Endodermal cell (in vitro differentiated cells): ENCODE measurements at regions not wholly inside any gene's neighbourhood (a gene's known extent, or its start where the extent isn't known, plus 50 kb on each side); places are given as distances from the start of the nearest gene placed in this dataset.

ENCODE experiments used
- DNase-seq: peaks from one replicate; pipeline ENCODE4 v3.0.0-alpha.2; 2017
- H3K27ac ChIP-seq: 2 replicates; pipeline ENCODE4 v1.5.1; 2013; ENCODE audit warnings: mild to moderate bottlenecking, low read depth, low read length, moderate library complexity
- H3K27me3 ChIP-seq: 2 replicates; pipeline ENCODE4 v1.6.1; 2013; ENCODE audit warnings: mild to moderate bottlenecking, low read length, moderate library complexity; ENCODE audit not compliant: insufficient read depth, control insufficient read depth, poor library complexity, severe bottlenecking
- H3K36me3 ChIP-seq: 2 replicates; pipeline ENCODE4 v1.7.0; 2013; ENCODE audit warnings: mild to moderate bottlenecking, low read length, moderate library complexity; ENCODE audit not compliant: control insufficient read depth, insufficient read depth
- H3K4me1 ChIP-seq: one replicate; pipeline ENCODE4 v1.7.0; 2013; ENCODE audit warnings: low read length; ENCODE audit not compliant: control insufficient read depth, insufficient read depth
- H3K4me3 ChIP-seq: 2 replicates; pipeline ENCODE4 v1.5.1; 2013; ENCODE audit warnings: mild to moderate bottlenecking, low read length, moderate library complexity
- H3K9ac ChIP-seq: 2 replicates; pipeline ENCODE4 v1.6.1; 2013; ENCODE audit warnings: mild to moderate bottlenecking, low read length, moderate library complexity; ENCODE audit not compliant: poor library complexity, severe bottlenecking; ENCODE audit errors: extremely low read depth
- H3K9me3 ChIP-seq: 2 replicates; pipeline ENCODE4 v1.6.1; 2013; ENCODE audit warnings: mild to moderate bottlenecking, low read length, moderate library complexity; ENCODE audit not compliant: control insufficient read depth
- H3K27ac Mint-ChIP-seq: 2 replicates; pipeline ENCODE4 v1.8.0; 2020; ENCODE audit warnings: mixed read lengths
- H3K27me3 Mint-ChIP-seq: 2 replicates; pipeline ENCODE4 v1.8.0; 2021; ENCODE audit warnings: mild to moderate bottlenecking, mixed read lengths; ENCODE audit not compliant: insufficient read depth
- H3K36me3 Mint-ChIP-seq: 2 replicates; pipeline ENCODE4 v1.8.0; 2020; ENCODE audit warnings: low read depth, mixed read lengths
- H3K4me1 Mint-ChIP-seq: 2 replicates; pipeline ENCODE4 v1.8.0; 2020; ENCODE audit warnings: mixed read lengths
- H3K4me3 Mint-ChIP-seq: 2 replicates; pipeline ENCODE4 v1.8.0; 2020; ENCODE audit warnings: mild to moderate bottlenecking, moderate library complexity, mixed read lengths
- H3K9me3 Mint-ChIP-seq: 2 replicates; pipeline ENCODE4 v1.8.0; 2020; ENCODE audit warnings: mild to moderate bottlenecking, mixed read lengths
- WGBS, 2 experiments: methylation state at CpG; one replicate each; pipeline versions ENCODE4 v1.1.5 to v1.1.7; 2013; ENCODE audit warnings: missing lambda C conversion rate in 2 of 2, mixed read lengths in 1 of 2; ENCODE audit not compliant: insufficient coverage in 1 of 2, insufficient read length in 1 of 2; 5-methylcytosine and 5-hydroxymethylcytosine counted together
- TF ChIP-seq, protein P1 (sequence below): fragments of 200-600 bp; sonication (generic); conservative IDR thresholded peaks from 2 replicates; pipeline ENCODE4 v1.5.0; 2021; ENCODE audit warnings: antibody characterized with exemption, mild to moderate bottlenecking

- Histone ChIP-seq H3K27ac (no peak overlapping the region), H3K4me3 (no peak overlapping the region), H3K9ac (no peak overlapping the region), H3K27me3 (no peaks in the 10 kb centered on the region), H3K36me3 (no peaks in the 10 kb centered on the region), H3K4me1 (no peaks in the 10 kb centered on the region), H3K9me3 (peaks cover 77% of the 10 kb centered on the region)
- TF ChIP-seq, protein P1, sequence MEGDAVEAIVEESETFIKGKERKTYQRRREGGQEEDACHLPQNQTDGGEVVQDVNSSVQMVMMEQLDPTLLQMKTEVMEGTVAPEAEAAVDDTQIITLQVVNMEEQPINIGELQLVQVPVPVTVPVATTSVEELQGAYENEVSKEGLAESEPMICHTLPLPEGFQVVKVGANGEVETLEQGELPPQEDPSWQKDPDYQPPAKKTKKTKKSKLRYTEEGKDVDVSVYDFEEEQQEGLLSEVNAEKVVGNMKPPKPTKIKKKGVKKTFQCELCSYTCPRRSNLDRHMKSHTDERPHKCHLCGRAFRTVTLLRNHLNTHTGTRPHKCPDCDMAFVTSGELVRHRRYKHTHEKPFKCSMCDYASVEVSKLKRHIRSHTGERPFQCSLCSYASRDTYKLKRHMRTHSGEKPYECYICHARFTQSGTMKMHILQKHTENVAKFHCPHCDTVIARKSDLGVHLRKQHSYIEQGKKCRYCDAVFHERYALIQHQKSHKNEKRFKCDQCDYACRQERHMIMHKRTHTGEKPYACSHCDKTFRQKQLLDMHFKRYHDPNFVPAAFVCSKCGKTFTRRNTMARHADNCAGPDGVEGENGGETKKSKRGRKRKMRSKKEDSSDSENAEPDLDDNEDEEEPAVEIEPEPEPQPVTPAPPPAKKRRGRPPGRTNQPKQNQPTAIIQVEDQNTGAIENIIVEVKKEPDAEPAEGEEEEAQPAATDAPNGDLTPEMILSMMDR, result no peak
- Mint-ChIP-seq H3K27me3 (no peaks in the 10 kb centered on the region), H3K9me3 (peaks cover 91% of the 10 kb centered on the region), H3K4me3 (no peak overlapping the region), H3K36me3 (no peaks in the 10 kb centered on the region), H3K27ac (no peak overlapping the region), H3K4me1 (no peaks in the 10 kb centered on the region)
- DNase-seq, result no peak
Observed at GRCh38 chr18:14905350-14905749, 157.4 kb downstream of the ANKRD30B start.

DNA sequence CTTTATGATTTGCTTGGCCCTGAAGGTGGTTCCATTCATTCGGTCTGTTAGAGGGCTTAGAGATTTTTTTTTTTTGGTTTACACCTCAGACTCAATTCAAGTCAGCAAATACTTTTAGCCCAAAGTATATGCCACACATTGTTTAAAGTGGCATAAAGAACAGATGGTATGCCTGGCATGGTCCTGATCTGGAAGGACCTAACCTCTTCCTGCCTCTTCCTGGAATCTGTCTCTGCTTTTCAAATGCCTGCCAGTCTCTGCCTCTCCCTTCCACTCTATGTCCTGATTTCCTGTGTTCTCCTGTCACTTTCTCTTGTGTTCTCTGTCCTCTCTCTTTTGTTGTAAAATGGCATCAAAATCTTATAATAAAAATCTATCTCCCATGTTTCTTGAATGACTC lies 158.0 kb downstream of the ANKRD30B start:
- 80% methylated on average over 1 of the region's 1 CpG; no CpG with 5 or more reads in 1 of the 2 experiments for WGBS, 2 experiments
- H3K4me3 ChIP-seq, result no peak overlapping the region
- peaks cover 76% of the 10 kb centered on the region for H3K9me3 ChIP-seq
- H3K27me3 ChIP-seq, result no peaks in the 10 kb centered on the region
- Mint-ChIP-seq H3K4me3 (no peak overlapping the region), H3K4me1 (no peaks in the 10 kb centered on the region), H3K27me3 (no peaks in the 10 kb centered on the region), H3K27ac (no peak overlapping the region), H3K36me3 (no peaks in the 10 kb centered on the region), H3K9me3 (peaks cover 89% of the 10 kb centered on the region)
- DNase-seq, result no peak
- no peaks in the 10 kb centered on the region for H3K4me1 ChIP-seq
- no peak overlapping the region for H3K27ac ChIP-seq
- no peak overlapping the region for H3K9ac ChIP-seq
- TF ChIP-seq, protein P1, result no peak
- H3K36me3 ChIP-seq, result no peaks in the 10 kb centered on the region

- Histone ChIP-seq H3K27me3 (no peaks in the 10 kb centered on the region), H3K9me3 (peaks cover 86% of the 10 kb centered on the region), H3K36me3 (no peaks in the 10 kb centered on the region), H3K9ac (no peak overlapping the region), H3K27ac (no peak overlapping the region), H3K4me1 (no peaks in the 10 kb centered on the region), H3K4me3 (no peak overlapping the region)
- no peak overlapping the region for H3K27ac Mint-ChIP-seq
- H3K27me3 Mint-ChIP-seq, result no peaks in the 10 kb centered on the region
- H3K36me3 Mint-ChIP-seq, result no peaks in the 10 kb centered on the region
- WGBS, 2 experiments, result 70 to 76% methylated on average over 7 to 9 of the region's 9 CpGs
- peaks cover 92% of the 10 kb centered on the region for H3K9me3 Mint-ChIP-seq
- no peak overlapping the region for H3K4me3 Mint-ChIP-seq
- TF ChIP-seq, protein P1, result no peak
- DNase-seq, result no peak
- no peaks in the 10 kb centered on the region for H3K4me1 Mint-ChIP-seq
Observed at GRCh38 chr18:14907420-14907819, 159.4 kb downstream of the ANKRD30B start.
